NOMO-1 treated with dmso at 0.1 percent for 144 hours (cell line): ENCODE measurements at regions not wholly inside any gene's neighbourhood (a gene's known extent, or its start where the extent isn't known, plus 50 kb on each side); places are given as distances from the start of the nearest gene placed in this dataset.
"Not testable (repeated sequence)": the region's sequence is repeated elsewhere in the genome, so short reads cannot be mapped to it uniquely, and the experiment has no call there.

Source experiments
- DNase-seq: peaks from one replicate; lab custom pipeline; 2025; ENCODE audit not compliant: unreplicated experiment; lab: John Stamatoyannopoulos, UW

DNA sequence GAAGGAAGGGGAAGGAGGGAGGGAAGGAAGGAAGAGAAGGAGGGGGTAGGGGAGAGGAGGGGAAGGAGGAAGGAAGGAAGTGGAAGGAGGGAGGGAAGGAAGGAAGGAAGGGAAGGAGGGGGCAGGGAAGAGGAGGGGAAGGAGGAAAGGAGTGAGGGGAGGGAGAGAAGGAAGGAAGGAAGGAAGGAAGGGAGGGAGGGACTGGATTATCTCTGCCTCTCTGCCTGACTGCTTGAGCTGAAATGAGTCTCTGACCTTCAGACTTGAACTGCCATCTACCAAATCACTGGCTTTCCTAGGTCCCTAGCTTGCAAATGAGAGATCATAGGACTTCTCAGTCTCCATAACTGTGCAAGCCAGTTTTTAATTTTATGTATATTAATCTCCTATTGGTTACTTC lies 436.8 kb downstream of the PREX1 start:
- DNase-seq: no peak

DNA sequence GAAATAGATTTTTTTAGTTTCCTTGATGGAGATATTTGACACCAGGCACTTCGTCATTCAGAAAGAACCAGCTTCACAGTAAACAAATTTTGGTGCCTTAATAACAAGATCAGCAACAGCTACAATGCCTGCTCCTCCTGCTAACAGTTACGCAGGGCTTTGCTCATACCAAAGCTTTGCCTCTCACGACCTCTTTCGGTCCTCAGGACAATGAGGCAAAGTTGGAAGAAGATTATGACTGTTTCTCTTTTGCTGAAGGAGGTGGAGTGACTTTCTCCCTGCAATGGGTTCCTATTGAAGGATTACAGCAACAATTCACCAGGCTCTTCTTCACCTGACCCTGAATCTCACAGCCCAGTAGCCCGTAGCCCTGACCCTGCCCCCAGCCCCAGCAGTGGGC lies 440.1 kb downstream of the PREX1 start:
- DNase-seq: no peak

DNA sequence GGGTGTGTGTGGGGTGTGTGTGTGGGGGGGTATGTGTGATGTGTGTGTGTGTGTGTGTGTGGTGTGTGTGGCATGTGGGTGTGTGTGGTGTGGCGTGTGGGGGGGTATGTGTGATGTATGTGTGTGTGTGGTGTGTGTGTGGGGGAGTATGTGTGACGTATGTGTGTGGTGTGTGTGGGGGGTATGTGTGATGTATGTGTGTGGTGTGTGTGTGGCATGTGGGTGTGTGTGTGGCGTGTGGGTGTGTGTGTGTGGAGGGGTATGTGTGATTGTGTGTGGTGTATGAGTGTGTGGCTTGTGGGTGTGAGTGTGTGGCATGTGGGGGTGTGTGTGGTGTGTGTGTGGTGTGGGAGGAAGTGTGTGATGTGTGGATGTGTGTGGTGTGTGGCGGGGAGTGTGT lies 442.3 kb downstream of the PREX1 start:
- no peak for DNase-seq

DNA sequence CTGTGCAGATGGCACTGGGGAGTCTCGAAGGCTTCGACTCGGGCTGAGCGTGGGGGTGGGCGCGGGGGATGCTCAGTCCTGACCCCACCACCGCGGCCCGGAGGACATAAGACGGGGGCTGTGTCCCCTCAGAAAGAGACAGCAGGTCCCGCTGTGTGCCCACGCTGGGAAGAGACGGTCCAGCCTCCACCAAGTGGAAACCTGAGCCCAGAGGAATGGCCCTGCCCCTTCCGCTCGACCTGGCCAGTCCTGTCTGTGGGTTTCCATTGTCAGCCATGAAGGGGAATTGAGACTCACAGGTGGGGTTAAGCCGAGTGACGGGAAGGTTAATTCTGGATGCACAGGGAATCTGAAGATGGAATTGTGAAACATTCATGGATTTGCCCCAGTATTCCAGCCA lies 442.7 kb downstream of the PREX1 start:
- DNase-seq: no peak

DNA sequence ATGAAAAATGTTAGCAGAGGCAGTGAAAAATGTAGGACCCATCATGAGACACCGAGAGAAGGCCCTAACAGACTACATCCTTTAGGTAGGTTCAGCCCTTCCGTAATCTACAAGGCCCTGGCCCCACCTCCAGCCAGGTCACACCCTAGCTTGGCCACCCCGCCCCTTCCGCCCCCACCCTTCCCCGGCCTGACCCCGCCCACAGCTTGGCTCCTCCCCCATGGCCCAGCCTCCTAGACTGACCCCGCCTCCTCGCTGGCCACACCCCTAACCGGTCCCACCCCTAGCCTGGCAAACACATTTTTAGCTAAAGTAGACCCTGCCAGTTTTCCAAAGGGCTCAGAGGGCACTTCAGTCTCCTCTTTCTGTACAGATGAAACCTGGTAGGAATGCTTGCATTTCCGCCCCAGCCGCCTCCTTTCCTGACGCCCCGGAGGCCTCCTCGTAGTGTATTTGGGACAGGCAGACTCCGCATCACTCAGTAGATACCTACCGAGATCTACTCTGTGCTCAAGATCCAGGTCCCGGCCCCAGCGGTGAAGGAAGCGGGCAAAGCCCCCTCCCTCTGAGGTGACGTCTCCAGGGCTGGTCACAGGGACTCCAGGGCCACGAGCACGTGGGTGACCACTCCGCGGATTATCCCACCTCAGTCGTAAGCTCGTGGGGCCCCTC lies 443.5 kb downstream of the PREX1 start:
- no peak for DNase-seq

DNA sequence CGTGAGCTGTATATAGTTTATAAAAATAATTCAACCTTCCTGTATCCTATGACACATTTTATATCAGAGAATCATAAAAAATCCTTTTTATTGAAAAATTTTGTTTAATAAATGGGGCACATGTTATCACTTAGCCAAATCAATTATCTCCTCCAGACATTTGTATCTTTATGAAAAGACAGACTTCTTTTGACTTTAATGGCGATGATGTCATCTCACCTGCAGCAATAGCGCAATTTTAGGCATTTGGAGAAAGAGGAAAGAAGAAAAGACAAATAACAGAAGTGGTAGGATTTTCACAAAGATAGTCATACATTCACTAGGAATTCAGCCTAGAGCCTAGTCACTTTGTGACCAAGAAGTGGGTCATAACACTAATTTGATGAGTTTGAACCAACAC lies 444.5 kb downstream of the PREX1 start:
- no peak for DNase-seq

DNA sequence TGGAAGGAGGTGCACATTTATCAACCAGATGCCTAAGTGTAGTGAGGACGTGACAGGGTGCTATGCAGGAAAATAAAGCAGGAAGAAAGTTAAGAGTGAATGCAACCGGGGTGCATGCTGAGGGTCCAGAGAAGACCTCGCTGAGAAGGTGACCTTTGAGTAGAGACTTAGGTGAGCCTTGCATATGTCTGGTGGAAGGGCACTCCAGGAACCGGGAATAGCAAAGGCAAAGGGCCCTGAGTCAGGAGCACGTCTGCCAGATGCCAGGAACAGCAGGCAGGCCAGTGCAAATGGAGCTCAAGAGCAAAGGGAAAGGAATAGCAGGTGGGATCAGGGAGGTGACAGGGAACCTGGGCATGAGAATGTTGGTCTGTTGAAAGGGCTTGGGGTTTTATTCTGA lies 445.5 kb downstream of the PREX1 start:
- no peak for DNase-seq

DNA sequence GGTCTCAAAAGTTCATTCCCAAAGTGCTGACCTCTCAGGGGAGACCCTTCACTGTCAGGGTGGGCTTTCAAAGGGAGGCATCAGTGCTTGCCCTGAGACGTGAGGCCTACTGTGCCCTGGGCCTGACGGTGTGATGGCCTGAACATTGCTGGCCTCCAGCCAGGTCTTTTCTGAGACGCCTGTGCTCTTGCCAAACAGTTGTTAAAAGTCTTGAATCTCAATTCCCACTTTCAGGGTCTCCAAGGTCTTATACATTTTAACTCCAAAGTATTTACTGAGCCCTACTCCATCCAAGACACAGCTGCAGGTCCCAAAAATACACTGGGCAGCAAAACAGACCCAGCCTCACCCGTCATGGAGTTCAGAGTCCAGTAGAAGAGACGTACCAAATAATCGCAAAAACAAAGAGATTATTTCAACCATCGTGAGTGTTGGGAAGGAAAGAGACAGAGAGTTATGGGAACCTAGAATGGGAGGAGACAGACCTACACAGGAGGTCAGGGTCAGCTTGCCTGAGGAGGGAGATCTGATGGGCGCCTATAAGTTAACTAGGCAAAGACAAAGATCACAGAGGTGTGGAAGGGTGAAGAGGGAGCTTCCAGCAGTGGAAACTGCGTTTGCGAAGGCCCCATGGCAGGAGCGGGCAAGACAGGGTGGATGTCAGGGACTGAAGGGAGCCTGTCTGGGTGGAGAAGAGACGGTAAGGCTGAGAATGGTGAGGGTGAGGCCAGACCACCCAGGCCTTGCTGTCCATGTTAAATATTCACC lies 446.3 kb downstream of the PREX1 start:
- DNase-seq: no peak

DNA sequence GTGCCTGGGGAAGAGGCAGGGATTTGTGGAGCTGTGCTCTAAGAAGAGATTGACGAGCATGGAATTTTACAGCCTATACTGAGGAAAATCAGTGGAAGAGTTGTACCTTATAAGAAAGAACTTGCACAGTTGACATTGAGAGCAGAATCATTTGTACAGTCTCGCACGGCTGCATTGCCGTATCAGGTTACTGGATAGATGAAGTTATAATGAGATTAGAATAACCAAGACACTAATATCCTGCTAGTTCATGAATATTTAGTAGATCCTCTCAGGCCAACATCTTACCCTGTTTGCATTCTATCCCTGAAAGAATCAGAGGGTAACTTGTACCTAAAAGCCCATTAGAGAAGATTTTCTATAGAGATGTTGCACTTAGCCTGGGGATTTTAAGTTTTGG lies 447.1 kb downstream of the PREX1 start:
- DNase-seq: no peak

DNA sequence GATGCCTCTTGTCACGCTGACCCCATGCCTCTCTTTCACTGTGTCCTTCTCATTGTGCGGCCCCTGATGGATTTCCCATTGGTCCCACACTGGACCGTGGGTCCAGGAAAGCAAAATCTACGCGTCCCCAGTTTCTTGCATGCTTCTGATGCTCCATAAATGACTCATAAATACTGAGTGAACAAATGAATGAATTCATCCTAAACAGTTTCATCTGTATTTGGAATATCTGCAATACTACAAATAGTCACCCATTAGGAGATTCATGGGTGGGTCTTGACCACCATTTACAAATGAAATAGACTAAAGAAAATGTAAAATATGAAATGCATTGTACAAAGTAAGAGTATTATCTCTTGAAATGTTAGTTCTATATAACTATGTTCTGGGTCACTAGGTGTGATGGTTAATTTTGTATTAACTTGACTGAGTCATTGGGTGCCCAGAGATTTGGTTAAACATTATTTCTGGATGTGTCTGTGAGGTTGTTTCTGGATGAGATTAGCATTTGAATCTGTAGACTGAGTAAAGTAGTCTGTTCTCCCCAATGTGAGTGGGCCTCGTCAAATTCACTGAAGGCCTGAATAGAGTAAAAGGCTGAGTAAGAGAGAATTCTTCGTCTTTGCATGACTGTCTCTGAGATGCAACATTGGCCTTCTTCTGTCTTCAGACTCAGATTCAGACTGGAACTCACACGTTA lies 448.7 kb downstream of the PREX1 start:
- no peak for DNase-seq

DNA sequence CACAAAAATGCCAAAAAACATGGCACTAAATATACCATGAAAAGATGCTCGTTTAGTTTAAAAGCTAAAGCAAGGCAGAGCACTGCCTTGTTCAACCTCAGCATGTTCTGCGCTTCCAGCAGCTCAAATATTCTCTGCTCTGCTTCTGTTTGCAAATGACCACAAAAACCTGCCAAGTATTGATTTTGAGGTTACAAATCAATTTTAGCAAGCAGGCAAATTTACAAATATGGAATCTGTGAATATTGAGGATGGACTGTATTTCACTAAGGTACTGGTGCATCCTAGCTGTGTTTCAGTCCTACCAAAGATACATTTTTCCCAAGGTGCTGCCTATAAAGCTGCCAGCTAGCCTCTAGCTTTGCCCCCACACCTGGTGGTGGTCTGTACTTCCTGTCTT lies 449.9 kb downstream of the PREX1 start:
- no peak for DNase-seq

DNA sequence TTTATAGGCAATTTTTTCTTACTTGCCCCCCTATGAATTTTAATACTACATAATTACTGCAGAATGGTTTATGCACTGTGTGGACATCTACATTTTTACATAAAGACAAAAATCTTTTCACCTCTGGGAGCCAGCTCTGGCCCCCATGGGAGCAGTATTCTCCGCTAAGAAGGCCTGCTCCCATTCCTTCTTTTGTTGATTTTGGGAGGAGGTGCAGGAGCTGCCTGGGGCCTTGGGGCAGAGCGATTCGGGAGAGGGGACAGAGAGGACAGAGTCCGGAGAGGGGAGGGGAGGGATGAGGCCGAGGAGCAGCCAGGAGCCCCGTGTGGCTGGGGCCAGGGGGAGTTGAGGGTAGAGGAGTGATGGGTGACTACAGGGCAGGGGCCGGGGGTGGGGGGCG lies 452.0 kb downstream of the PREX1 start:
- DNase-seq: no peak

DNA sequence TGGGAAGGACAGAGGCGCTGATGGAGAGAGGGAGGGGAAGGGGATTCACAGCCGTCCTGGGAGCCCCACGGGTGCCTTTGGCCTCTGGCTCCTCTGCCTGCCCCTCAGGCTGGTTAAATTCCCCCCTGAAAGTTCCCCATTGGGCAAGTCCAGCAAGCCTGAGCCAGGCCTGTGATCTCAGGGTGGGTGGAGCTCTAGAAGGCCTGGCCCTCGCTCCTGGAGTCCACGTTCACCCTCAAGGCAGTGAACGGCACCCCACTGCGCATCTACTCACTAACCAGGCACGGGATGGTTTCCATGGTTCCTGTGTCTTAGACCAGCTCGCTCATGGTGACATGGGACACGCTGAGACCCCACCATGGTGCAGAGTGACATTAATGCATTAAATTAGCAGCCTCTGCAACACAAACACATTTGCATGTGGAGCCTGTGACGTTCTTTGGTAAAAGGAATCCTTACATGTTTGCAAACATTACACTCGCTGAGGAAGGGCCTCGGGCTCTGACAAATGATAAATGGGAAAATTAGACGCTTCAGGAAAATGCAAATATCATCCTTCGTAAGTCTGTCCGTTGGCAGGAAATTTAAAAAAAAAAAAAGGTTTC lies 452.7 kb downstream of the PREX1 start:
- no peak for DNase-seq

DNA sequence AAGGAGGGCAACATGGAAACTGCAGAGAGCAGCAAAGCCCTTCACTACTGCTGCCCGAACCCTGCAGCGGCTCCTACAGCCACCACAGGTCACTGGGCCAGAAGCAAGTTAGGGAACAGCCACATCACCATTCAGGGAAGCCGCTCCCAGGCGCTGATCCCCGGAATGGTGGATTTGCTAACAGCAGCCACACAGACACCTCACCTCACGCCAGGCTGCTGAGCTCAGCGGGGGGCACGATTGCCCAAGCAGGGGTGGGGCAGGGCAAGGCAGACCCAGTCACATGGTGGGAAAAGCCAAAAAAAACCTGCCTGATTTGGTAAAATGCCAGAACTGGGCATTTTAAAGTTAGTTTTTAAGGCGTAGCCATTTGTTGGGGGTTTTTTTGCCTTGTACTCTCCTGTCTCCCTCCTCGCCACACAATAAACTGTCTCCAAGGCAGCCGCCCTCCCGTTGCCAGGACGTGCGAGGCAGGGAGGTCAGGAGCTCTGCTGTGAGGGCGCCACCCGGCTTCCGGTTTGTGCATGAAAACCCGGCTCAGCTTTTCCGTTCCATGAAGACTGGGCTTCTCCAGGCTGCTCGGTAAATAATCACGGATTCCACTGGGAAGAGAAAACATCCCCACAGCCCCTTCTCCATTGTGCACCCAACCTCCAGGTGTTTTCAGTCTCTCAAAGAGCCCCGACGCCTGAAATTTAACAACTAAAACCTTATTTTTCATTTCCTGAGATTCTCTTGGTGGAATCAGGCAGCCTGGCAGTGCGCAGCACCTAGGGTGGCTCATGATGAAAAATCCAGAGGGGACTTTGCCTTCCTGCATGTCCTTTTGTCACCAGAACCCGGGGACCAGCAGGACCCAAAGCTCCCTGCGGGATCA lies 453.5 kb downstream of the PREX1 start:
- DNase-seq: not testable (repeated sequence)

DNA sequence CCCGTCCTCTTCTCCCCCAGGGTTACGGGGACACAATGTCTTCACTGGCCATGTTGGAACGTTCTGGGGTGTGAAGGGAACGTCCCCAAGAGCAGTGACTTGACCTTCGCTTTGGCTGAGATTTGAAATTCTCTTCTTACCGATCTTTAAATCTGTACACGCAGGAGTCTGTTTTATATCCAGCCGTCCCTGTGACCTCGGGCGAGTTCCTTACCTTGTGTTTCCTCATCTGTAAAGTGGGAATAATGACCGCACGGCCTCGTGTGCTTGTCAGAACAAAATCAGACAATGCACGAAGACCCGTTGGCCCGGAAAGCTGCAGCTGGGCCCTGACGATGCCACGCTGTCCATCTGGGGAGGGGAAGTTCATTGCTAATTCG lies 454.3 kb downstream of the PREX1 start:
- DNase-seq: no peak

DNA sequence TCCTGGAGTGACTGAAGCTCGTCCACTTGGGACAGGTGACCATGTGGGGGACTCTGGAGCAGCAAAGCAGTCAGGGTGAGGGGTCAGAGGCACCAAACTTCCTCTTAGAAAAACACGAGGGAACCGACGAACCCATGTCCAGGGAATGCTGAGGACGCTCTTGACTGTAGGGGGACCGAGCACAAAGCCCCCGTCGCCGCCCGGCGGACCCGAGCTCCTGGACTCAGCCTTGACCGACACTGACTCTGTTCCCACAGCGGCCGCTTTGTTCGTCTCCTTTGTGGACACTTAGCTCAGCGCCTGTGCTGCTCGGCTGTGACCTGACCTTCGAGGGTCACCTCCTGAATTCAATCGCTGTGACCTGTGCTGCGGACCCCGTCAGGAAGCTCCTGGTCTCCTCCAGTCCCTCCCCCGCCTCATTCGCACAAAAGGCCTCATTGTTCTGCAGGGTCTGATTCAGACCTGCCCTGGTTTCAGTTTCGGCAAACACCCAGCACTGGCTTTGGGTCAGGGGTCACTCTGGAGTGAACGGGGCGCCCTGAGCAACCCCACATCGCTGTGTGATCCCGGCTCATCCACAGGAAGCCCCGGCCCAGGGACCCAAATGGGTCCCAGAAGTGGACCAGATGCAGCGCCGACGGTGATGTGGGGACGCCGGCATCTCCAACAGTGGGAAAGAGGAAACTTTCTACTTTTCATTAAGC lies 454.8 kb downstream of the PREX1 start:
- not testable (repeated sequence) for DNase-seq

DNA sequence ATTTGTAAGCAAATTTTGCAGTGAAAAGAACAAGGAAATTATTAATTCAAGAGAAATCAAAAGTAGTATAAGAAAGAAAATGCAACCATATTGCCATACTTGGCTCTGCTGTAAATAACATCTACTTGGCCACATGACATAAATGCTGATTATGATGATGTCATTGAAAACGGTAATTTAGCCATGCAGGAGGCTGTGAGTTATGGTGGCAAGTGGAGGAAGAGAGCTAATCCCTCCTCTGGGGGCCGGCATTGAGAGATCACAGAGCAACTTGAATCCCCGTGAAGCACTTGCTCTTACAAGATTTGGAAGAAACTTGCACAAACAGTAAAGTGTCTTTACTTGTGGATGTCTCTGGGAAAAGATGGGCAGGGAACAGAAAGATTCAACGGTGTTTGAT lies 456.6 kb downstream of the PREX1 start:
- no peak for DNase-seq

DNA sequence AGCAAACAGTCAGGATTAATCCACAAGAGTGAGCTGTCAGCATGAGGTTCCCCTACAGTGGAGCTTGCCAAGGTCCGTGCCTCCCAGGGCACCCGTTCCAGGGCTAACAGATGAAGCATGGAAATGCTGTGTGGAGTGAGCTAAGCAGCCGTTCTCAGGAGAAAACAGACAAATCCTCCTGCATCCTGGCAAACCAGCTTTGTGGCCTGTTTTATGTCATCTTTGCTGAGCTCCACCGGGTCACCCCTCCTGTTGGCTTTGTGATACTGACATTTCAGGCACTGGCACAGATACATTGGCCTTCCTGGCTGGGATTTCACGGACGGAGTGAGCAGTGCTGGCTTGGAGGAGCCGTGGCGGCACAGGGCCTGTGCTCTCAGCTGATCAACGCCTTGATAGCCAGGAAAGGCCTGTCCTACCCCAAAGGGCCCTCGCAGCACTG lies 459.2 kb downstream of the PREX1 start:
- not testable (repeated sequence) for DNase-seq

DNA sequence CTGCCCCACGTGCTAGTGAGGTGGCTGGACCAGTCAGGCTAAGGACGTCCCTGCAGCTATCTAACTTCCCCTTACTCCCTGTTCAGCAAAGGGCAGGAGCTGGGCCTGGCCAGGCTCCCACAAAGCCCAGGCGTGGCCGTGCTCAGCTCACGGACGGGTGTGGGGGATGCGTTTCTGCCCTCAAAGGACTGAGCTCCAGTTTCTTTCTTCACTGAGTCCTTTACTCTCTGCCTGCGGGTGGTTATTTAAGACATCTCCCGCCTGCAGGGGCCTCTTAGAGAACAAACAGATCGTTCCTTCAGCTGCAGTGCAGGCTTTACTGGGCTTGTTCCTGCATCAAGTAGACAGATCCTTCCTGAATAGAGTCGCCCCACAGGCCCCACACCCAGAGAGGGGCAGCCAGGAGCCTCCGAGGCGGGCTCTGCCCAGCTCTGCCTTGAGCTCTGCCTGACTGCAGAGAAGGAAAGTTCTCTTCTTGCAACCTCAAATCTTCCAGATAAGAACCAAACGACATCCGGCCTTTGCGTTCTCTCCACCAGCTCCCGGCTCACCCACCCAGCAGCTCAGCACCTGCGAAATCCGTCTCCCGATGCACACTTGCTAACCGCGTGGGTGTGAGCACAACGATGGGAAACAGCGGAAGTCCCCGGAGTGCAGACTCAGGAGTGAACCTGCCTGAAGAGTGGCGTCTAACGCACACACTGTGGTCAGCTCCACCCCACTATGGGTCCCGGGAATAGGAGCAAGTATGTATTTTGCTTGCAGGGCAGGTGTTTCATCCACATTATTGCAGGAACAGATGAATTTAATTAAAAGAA lies 460.0 kb downstream of the PREX1 start:
- not testable (repeated sequence) for DNase-seq
